ENCODE measurements at regions not wholly inside any gene's neighbourhood (a gene's known extent, or its start where the extent isn't known, plus 50 kb on each side); places are given as distances from the start of the nearest gene placed in this dataset.

DNA sequence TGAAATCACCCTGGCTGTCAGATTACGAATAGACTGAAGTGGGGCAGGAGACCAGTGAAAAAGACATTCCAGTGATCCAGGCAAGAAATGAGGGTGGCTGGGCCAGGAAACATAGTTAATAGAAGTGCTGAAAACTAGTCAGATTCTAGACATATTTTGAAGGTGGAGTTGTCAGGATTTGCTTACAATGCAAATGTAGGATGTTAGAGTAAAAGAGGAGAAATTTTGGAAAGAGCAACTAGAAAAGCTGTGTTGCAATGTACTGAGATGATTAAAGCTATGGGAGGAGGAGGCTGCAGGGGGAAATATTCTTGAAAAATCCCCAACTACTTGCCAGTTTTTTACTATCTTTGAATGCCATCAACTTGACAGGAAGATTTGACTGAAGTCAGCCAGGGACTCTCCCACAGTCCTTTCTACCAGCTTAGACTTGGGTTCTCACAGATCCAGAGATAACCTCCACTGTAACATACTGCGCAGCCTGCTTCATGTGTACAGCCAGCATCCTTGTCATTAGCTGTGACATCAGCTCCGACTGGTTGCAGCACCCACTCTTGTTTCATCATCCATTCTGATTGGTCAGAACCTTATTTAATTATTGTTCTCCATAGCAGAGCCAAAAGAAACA, 109.7 kb downstream of the TSEN15 start:
- ATAC-seq, result peak in 3 of 8 donors; percentile 66 to 74 (median 74)
- peaks cover 0 to 6% (median 0%) of the 10 kb centered on the region in 11 donors for H3K9me3 ChIP-seq
- no peaks in the 10 kb centered on the region for H3K36me3 ChIP-seq
- no peak for DNase-seq
- no peak overlapping the region for H3K4me3 ChIP-seq
- H3K27ac ChIP-seq, result peak overlapping the region in 4 of 10 donors; percentile 5 to 81 (median 44)
- TF ChIP-seq, protein P1, sequence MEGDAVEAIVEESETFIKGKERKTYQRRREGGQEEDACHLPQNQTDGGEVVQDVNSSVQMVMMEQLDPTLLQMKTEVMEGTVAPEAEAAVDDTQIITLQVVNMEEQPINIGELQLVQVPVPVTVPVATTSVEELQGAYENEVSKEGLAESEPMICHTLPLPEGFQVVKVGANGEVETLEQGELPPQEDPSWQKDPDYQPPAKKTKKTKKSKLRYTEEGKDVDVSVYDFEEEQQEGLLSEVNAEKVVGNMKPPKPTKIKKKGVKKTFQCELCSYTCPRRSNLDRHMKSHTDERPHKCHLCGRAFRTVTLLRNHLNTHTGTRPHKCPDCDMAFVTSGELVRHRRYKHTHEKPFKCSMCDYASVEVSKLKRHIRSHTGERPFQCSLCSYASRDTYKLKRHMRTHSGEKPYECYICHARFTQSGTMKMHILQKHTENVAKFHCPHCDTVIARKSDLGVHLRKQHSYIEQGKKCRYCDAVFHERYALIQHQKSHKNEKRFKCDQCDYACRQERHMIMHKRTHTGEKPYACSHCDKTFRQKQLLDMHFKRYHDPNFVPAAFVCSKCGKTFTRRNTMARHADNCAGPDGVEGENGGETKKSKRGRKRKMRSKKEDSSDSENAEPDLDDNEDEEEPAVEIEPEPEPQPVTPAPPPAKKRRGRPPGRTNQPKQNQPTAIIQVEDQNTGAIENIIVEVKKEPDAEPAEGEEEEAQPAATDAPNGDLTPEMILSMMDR (IDR thresholded peaks at IDR 0.05), result no peak
- intact Hi-C loops (cut with DNase I), result loop anchor here in 1 of 10 donors (5.0 kb wide), 1 partner anchor 61 kb away; no protein-coding TSS in a partner anchor
- no peaks in the 10 kb centered on the region for H3K27me3 ChIP-seq
- WGBS, 2 donors, result 40 to 56% methylated on average over 3 of the region's 3 CpGs
- peaks cover 0 to 73% (median 14%) of the 10 kb centered on the region in 9 donors for H3K4me1 ChIP-seq

DNA sequence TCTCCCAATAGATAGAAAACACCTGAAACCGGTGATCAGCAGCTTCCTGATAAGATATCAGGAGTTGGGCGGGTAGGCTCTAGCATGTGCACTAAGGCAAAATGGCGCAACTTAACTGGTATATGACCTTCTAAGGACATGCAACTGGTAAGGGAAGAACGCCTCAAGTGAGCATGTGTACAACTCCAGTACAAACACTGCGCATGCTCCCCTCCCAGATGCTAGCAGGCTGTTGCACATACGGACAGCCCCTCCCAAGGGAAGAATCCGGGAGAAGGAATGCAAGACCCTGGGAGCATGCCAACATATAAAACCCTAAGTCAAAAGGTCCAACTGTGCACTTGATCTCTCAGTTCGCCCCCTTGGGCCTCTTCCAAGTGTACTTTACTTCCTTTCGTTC, 110.8 kb downstream of the TSEN15 start:
- intact Hi-C loops (cut with DNase I), result loop anchor here in 1 of 10 donors (5.0 kb wide), 1 partner anchor 60 kb away; no protein-coding TSS in a partner anchor
- peak overlapping the region in 1 of 10 donors; percentile 81 for H3K27ac ChIP-seq
- H3K27me3 ChIP-seq, result no peaks in the 10 kb centered on the region
- 71 to 75% methylated on average over 9 of the region's 9 CpGs for WGBS, 2 donors
- peaks cover 0 to 6% (median 0%) of the 10 kb centered on the region in 11 donors for H3K9me3 ChIP-seq
- H3K4me1 ChIP-seq, result peaks cover 0 to 78% (median 18%) of the 10 kb centered on the region in 9 donors
- TF ChIP-seq, protein P1 (IDR thresholded peaks at IDR 0.05), result no peak
- no peaks in the 10 kb centered on the region for H3K36me3 ChIP-seq
- peak in 2 of 8 donors; percentile 15 to 41 for ATAC-seq
- H3K4me3 ChIP-seq, result no peak overlapping the region
- DNase-seq, result peak; percentile 38 to 48

DNA sequence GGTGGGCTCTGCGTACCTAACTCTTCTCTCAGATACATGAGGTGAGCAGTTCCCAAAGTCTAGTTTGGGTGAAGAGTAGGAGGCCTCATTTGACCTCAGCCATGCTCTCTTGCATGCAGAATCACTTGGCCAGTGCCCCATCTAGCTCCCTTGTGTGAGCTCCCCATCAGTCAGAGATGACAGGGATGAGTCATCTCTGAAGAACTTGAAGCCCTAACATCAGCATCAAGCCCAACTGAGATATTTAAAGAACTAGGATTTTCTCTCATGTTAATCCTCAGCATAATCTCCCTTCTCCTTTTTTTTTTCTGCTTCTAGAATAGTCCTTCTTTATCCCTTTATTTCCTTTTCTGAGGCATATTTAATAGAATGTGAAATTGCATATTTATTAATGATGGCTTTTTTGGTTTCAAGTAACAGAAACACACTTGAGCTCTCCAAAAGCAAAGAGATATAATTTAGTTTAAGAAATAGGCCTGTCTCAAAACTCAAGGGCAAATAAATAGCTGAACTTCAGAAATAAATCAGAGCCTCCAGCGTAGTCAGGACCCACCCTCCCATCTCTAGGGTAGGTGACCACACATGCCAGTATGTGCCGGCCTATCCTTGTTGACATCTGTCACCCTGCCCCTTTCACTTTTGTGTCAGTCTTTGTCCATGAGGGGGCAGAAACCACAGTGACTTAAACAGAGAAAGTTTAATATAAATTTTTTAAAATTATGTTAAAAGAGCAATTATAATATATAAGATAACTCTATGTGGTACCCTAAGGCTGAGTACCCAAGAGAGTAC, 112.3 kb downstream of the TSEN15 start:
- TF ChIP-seq, protein P1 (IDR thresholded peaks at IDR 0.05), result no peak
- H3K4me3 ChIP-seq, result no peak overlapping the region
- H3K9me3 ChIP-seq, result peaks cover 0 to 6% (median 0%) of the 10 kb centered on the region in 11 donors
- intact Hi-C loops (cut with DNase I), result loop anchor here in 1 of 10 donors (5.0 kb wide), 1 partner anchor 58 kb away; no protein-coding TSS in a partner anchor
- DNase-seq (no peak), ATAC-seq (peak in 6 of 8 donors; percentile 20 to 89 (median 55))
- 76 to 86% methylated on average over 3 of the region's 3 CpGs for WGBS, 2 donors
- no peaks in the 10 kb centered on the region for H3K36me3 ChIP-seq
- peak overlapping the region in 2 of 10 donors; percentile 39 to 42 for H3K27ac ChIP-seq
- peaks cover 0 to 68% (median 19%) of the 10 kb centered on the region in 9 donors for H3K4me1 ChIP-seq
- H3K27me3 ChIP-seq, result no peaks in the 10 kb centered on the region

DNA sequence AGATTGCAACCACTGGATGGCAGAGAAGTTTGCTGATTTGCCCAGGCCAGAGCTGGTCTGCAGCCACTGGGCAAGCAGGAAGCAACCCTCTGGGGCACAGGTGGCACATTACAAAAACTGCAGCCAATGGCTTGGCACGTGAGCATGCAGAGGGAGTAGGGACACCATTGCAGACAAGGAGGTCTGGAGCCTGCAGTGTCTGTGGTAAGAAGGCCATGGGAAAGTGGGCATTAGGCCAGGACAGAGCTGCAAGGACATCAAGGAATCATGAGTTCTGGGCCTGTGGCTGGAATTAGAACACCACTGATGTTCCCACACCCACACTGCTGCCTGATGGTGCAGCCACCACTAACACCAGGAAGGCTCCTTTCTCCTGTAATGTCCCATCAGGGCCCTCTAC, 113.0 kb downstream of the TSEN15 start:
- 76 to 86% methylated on average over 1 of the region's 1 CpG for WGBS, 2 donors
- Histone ChIP-seq H3K27me3 (no peaks in the 10 kb centered on the region), H3K27ac (peak overlapping the region in 3 of 10 donors; percentile 4 to 42 (median 39)), H3K9me3 (peaks cover 0 to 6% (median 0%) of the 10 kb centered on the region in 11 donors), H3K4me1 (peaks cover 0 to 62% (median 19%) of the 10 kb centered on the region in 9 donors), H3K4me3 (no peak overlapping the region), H3K36me3 (no peaks in the 10 kb centered on the region)
- ATAC-seq (peak in 5 of 8 donors; percentile 14 to 72 (median 41)), DNase-seq (peak in 1 of 2 donors; percentile 22)
- TF ChIP-seq, protein P1 (IDR thresholded peaks at IDR 0.05), result no peak
- intact Hi-C loops (cut with DNase I), result loop anchor here in 1 of 10 donors (5.0 kb wide), 1 partner anchor 58 kb away; no protein-coding TSS in a partner anchor

Measured in heart right ventricle (tissue), 16 donors.